A673 (cell line): ENCODE measurements at regions not wholly inside any gene's neighbourhood (a gene's known extent, or its start where the extent isn't known, plus 50 kb on each side); places are given as distances from the start of the nearest gene placed in this dataset.

Experiments used
- BruUV-seq: library from RNA; stranded (reverse); fragments of 400-500 nt; replicated peaks from 2 replicates; lab custom pipeline; 2021; lab: Mats Ljungman, UMichigan
- CTCF ChIA-PET: fragments of 300-600 bp; sonication (Branson Sonifier 250); formaldehyde crosslinking; loops from one replicate; lab custom pipeline; 2022; ENCODE audit warnings: antibody characterized with exemption; lab: Charles Lee
- POLR2A ChIA-PET: fragments of 300-600 bp; sonication (Branson Sonifier 250); formaldehyde crosslinking; loops from one replicate; lab custom pipeline; 2022; ENCODE audit warnings: antibody characterized with exemption; ENCODE audit not compliant: low non-redundant PET; lab: Charles Lee
- DNase-seq: peaks from one replicate; pipeline ENCODE4 v3.0.0-alpha.2; 2015; ENCODE audit warnings: low spot score
- H3K27ac ChIP-seq: fragments of 200-600 bp; sonication (generic); 2 replicates; pipeline ENCODE4 v1.5.1; 2016; ENCODE audit warnings: mixed run types, low read depth, mild to moderate bottlenecking, mixed read lengths, antibody characterized with exemption, low read length; ENCODE audit not compliant: poor library complexity, severe bottlenecking
- H3K27me3 ChIP-seq: fragments of 200-600 bp; sonication (generic); replicated peaks from 2 replicates; pipeline ENCODE4 v1.6.1; 2017; ENCODE audit warnings: mixed run types, low read depth, mild to moderate bottlenecking, mixed read lengths, antibody characterized with exemption, low read length; ENCODE audit not compliant: insufficient read depth, poor library complexity
- H3K36me3 ChIP-seq: fragments of 200-600 bp; sonication (generic); 2 replicates; pipeline ENCODE4 v1.6.1; 2016; ENCODE audit warnings: mixed run types, mild to moderate bottlenecking, mixed read lengths, antibody characterized with exemption, low read length; ENCODE audit not compliant: insufficient read depth, poor library complexity, severe bottlenecking
- H3K4me1 ChIP-seq: fragments of 200-600 bp; sonication (generic); 2 replicates; pipeline ENCODE4 v1.6.1; 2017; ENCODE audit warnings: mixed run types, mild to moderate bottlenecking, mixed read lengths, antibody characterized with exemption, low read length; ENCODE audit not compliant: insufficient read depth, poor library complexity, severe bottlenecking
- H3K4me3 ChIP-seq: fragments of 200-600 bp; sonication (generic); 2 replicates; pipeline ENCODE4 v1.5.1; 2016; ENCODE audit warnings: low read depth, mixed run types, mild to moderate bottlenecking, mixed read lengths, low read length; ENCODE audit not compliant: poor library complexity, severe bottlenecking
- H3K9me3 ChIP-seq: fragments of 200-600 bp; sonication (generic); 2 replicates; pipeline ENCODE4 v1.6.1; 2016; ENCODE audit warnings: mixed run types, low read depth, mild to moderate bottlenecking, mixed read lengths, antibody characterized with exemption, low read length; ENCODE audit not compliant: poor library complexity, severe bottlenecking
- EZH2 ChIP-seq: fragments of 200-600 bp; sonication (generic); IDR thresholded peaks from 2 replicates; pipeline ENCODE4 v1.6.1; 2017; ENCODE audit warnings: borderline replicate concordance, low read depth, mild to moderate bottlenecking, mixed read lengths, antibody characterized with exemption, low read length; ENCODE audit not compliant: poor library complexity, severe bottlenecking
- intact Hi-C: fragments of 100-400 bp; cut with micrococcal nuclease; formaldehyde crosslinking; loops from one replicate; pipeline ENCODE4 v1.10.0; 2022; ENCODE audit not compliant: unreplicated experiment
- TF ChIP-seq, protein P1 (sequence below): fragments of 300-800, 200-600 bp; sonication (generic); conservative IDR thresholded peaks from 2 replicates; pipeline ENCODE4 v1.5.1; 2017; ENCODE audit warnings: low read depth, mild to moderate bottlenecking, antibody characterized with exemption, low read length, moderate library complexity, mixed read lengths

DNA sequence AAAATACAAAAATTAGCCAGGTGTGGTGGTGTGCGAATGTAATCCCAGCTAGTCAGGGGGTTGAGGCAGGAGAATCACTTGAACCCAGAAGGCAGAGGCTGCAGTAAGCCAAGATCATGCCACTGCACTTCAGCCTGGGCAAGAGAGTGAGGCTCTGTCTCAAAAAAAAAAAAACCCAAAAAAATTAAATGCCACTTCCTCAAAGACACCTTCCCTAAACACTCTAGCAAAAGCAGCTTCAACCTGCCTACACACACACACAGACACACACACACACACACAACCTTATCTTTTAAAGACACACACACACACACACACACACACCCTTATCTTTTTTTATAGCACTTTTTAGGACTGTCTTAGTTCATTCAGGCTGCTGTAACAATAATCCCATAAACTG is 201.7 kb upstream of the PSMD7 start:
- DNase-seq = no peak
- TF ChIP-seq, protein P1, sequence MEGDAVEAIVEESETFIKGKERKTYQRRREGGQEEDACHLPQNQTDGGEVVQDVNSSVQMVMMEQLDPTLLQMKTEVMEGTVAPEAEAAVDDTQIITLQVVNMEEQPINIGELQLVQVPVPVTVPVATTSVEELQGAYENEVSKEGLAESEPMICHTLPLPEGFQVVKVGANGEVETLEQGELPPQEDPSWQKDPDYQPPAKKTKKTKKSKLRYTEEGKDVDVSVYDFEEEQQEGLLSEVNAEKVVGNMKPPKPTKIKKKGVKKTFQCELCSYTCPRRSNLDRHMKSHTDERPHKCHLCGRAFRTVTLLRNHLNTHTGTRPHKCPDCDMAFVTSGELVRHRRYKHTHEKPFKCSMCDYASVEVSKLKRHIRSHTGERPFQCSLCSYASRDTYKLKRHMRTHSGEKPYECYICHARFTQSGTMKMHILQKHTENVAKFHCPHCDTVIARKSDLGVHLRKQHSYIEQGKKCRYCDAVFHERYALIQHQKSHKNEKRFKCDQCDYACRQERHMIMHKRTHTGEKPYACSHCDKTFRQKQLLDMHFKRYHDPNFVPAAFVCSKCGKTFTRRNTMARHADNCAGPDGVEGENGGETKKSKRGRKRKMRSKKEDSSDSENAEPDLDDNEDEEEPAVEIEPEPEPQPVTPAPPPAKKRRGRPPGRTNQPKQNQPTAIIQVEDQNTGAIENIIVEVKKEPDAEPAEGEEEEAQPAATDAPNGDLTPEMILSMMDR = no peak
- no peak for TF ChIP-seq EZH2
- no TSS peak for BruUV-seq
- Histone ChIP-seq H3K4me1 (peaks cover 15% of the 10 kb centered on the region), H3K27ac (no peak overlapping the region), H3K9me3 (no peaks in the 10 kb centered on the region), H3K36me3 (no peaks in the 10 kb centered on the region), H3K4me3 (no peak overlapping the region), H3K27me3 (no peaks in the 10 kb centered on the region)
- intact Hi-C loops = no loop called here
- ChIA-PET POLR2A (no interaction called here), CTCF (no interaction called here)

DNA sequence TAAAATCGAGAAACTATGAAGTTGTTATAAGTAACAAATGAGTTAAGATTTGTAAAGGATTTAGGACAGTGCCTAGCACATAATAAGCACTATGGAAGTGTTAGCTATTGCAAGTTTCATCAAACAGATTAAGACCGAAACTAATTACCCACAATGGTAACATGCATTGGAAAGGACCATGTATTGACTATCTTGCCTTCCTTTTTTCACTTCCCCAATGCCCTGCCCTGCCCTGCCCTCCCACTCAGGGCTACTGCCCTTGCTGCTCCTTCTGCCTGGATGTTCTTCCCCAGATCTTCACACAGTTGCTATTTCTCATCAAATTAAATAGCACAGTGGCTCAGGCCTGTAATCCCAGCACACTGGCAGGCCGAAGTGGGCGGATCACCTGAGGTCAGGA is 202.1 kb upstream of the PSMD7 start:
- CTCF ChIA-PET = interaction anchor here (0.7 kb wide), 1 partner anchor 15 kb away, joined by 3 read pairs; no protein-coding TSS in a partner anchor
- intact Hi-C loops = no loop called here

DNA sequence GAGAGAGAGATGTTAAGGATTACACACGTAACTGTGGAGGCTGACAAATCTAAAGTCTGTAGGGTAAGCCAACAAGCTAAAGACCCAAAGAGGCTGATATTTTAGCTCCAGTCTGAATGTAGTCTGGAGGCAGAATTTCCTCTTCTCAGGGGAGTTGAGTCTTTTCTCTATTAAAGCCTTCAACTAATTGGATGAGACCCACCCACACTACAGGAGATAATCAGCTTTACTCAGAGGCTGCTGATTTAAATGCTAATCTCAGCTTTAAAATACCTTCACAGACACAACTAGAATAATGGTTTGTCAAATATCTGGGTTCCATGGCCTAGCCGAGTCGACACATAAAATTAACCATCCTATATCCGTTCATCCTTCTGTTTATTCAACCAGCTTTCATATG is 204.3 kb upstream of the PSMD7 start:
- peak; percentile 64 for DNase-seq
- H3K4me1 ChIP-seq = peaks cover 18% of the 10 kb centered on the region
- H3K36me3 ChIP-seq = no peaks in the 10 kb centered on the region
- ChIA-PET CTCF (interaction anchor here (0.6 kb wide), 1 partner anchor 1039 kb away, joined by 3 read pairs; no protein-coding TSS in a partner anchor), POLR2A (no interaction called here)
- H3K27me3 ChIP-seq = no peaks in the 10 kb centered on the region
- intact Hi-C loops = no loop called here
- no peak overlapping the region for H3K27ac ChIP-seq
- TF ChIP-seq EZH2 = no peak
- TF ChIP-seq, protein P1 = no peak
- BruUV-seq = no TSS peak
- no peaks in the 10 kb centered on the region for H3K9me3 ChIP-seq
- H3K4me3 ChIP-seq = no peak overlapping the region

More for the DNA sequence above, 202.1 kb upstream of the PSMD7 start:
- Histone ChIP-seq H3K27me3 (no peaks in the 10 kb centered on the region), H3K36me3 (no peaks in the 10 kb centered on the region), H3K27ac (no peak overlapping the region), H3K9me3 (no peaks in the 10 kb centered on the region), H3K4me1 (peaks cover 15% of the 10 kb centered on the region), H3K4me3 (no peak overlapping the region)
- TF ChIP-seq, protein P1 = no peak
- no peak for TF ChIP-seq EZH2
- DNase-seq = no peak
- POLR2A ChIA-PET = no interaction called here
- no TSS peak for BruUV-seq
